Glomerular visceral epithelial cell (primary cell): ENCODE measurements at regions not wholly inside any gene's neighbourhood (a gene's known extent, or its start where the extent isn't known, plus 50 kb on each side); places are given as distances from the start of the nearest gene placed in this dataset.

Experiments used
- DNase-seq: peaks from one replicate; pipeline ENCODE4 v3.0.0-alpha.2; 2016; ENCODE audit errors: extremely low spot score

DNA sequence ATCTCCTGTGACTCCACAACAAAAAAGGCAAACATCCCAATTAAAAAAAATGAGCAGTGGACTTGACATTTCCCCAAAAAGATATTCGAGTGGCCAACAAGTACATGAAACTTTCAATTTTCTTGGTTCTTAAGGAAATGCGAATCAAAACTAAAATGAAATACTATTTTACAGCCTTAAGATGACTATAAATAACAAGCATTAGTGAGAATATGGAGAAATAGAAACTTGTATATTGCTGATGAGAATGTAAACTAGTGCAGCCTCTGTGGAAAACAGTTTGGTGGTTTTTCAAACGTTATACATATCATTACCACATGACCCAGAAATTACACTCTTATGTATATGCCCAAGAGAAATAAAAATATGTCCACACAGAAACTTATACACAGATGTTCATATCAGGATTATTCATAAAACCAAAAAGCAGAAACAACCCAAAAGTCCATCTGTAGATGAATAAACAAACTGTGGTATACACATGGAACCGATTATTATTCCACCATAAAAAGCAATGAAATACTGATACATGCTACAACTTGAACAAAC lies 153.2 kb upstream of the GPR149 start:
- no peak for DNase-seq

DNA sequence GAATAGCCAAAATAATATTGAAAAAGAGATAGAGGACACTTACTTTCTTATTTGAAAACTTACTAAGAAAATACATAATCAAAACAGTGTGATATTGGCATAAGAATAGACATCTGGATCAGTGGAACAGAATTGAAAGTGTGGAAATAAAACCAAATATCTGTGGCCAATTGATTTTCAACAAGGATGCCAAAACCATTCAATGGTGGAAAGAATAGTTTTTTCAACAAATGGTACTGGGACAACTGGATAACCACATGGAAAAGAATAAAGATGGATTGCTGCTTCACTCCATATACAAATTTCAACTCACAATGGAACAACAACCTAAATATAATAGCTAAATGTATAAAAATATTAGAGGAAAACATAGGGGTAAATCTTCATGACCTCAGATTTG lies 152.5 kb upstream of the GPR149 start:
- no peak for DNase-seq

DNA sequence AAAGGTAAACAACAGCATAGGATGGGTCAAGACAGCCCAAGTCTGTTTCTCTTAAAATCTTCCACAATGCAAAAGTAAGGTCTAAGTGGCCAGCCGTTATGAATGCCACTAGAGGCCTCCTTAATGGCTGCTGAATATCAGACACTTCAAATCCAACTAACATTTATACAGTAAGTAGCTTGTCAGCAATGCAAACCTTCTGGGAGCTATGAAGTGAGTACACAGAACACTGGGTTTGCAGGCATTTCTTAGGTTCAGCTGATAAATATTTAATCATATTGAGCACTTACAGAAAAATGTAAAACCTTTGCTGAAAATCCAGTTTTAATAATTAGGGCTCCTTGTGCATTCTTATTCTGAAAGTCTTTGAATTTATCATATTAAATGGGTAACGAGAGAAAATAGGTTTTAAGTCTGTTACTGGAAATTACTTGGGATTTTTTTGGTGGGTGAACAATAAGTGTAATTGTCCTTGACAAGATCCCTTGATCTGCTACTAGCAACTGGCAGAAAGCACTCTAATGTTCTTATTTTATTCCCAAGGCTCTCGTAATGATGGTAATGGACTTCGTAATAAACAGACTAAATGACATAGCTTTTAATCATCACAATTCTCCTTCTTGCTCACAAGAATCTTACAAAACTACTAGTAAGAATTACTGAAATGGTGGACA lies 141.7 kb upstream of the GPR149 start:
- DNase-seq = no peak

DNA sequence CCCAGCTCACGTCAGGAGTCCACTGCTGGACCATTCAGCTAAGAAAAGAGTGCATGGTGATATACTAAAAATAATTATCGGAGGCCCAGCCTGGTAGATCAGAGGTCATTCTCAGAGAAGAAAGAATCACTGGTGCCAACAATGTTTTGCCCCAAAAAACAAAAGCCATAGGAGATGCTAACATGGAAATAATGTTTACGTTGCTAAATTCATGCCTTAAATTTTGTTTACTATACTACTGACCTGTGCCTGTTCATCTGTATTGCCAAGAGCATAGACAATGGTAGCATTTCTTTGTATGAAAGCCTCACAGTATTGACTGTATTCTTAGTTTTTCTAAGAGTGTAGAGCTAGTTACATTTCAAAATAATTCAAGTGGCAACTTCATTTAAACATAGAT lies 138.1 kb upstream of the GPR149 start:
- DNase-seq = no peak

DNA sequence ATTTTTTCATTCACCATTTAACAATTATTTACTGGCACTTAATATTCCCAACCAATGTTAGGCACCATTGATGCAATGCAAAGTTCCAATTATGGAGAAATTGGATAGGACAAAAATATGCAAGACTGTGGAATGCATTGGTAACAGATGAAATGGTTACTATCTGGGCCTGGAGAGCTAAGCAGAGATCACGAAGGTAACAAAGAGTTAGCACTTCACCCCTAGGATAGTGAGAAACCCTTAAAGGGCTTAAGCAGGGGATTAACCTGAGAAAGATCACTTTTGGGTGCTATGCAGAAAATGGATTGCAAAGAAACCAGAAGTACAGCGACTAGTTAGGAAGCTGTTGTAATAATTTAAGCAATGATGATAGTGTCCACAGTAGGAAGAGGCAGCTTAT lies 129.6 kb upstream of the GPR149 start:
- no peak for DNase-seq

DNA sequence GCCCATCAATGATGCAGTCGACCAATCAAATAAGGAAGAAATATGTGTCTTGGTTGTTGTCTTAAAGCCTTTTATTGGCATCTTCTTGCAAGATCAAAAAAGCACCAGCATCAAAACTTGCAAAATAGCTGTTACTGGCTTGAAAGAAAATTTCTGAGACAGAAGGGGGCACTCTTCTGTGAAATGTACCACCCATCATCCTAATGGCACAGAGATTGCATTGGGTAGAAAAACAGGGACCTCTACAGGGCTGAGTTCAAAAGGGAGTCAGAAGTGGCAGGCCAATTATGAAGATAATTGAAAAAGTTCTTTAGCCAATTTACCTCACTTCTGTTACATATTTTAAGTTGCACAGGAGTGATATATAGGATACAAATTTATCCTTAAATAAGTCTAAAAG lies 122.3 kb upstream of the GPR149 start:
- no peak for DNase-seq

DNA sequence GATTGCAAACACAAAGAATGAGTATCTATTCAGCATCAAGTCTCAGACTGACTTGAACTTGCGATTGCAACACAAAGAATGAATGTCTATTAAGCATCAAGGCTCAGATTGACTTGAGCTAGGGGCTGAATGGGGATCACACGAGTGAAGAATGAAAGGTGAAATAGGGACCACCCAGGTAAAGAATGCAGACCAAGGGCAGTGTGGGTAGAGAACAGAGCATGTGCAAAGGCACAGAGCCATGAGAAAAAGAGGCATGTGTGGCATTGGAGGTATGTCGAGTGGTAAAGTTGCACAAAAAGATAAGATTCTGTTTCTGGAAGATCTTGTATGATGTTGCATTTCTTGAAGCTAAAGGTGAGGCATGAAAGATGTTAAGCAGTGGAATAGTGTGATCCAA lies 119.4 kb upstream of the GPR149 start:
- DNase-seq = no peak

DNA sequence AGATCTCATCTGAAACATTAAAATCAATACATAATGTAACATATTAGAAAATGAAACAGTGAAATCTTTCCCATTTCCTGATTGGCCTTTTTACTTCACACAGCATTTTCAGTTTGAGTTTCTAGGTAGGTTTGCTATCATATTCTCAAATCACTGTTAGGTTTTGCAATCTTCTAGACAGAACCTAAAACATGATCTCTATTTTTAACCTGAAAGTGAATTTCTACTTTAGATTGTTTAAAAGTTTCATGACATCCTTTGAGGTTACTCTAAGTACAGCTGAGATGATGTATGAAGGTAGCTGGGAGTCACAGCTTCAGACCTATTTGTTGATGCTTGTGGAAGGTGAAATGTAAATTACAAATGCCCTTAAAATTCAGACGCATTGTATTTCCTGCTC lies 118.4 kb upstream of the GPR149 start:
- DNase-seq = no peak

DNA sequence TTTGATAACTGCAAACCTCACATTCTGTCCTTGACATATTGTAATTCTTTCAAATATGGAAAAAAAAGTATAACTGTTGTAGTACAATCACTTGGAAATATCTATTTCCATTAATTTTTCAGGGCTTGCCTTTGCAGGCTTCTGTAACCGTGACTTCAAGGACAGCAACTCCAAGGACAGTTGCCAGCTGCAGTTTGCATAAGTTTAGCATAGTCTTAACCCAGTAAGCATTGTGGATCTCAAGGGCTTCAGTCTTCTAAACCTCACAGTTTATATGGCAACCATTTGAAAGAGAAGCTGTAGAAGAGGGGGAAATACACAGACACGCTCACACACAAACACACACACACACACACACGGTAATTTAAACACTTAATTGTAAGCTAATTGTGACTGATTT lies 112.8 kb upstream of the GPR149 start:
- DNase-seq = no peak

DNA sequence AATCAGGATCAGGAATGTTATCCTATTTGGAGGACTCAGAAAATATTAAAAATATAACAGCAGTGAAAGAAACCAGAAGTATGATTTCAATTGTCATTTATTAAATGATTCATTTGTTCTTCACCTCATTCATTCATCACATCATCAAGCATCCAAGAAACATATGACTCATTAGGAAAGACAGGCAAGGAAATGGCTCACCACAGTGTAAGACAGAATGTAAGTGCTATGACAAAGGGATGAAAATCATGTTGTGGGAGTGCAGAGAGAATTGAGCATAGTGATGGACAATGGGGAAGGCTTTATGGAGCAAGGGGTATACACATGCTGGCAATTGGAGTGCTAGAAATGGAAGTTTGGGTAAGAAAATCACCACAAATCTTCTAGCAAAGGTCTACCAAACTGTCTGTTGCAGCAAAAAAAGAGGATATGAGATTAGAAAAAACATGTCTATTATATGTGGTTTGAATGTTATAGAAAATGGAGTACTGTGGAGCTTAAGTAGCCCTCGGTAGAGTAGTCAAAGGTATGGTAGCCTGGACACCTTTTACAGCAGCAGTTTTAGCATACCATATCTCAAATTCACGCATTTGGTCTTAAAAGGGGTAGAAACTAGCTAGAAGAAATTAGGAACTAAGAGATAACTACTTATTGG lies 111.1 kb upstream of the GPR149 start:
- DNase-seq = no peak

DNA sequence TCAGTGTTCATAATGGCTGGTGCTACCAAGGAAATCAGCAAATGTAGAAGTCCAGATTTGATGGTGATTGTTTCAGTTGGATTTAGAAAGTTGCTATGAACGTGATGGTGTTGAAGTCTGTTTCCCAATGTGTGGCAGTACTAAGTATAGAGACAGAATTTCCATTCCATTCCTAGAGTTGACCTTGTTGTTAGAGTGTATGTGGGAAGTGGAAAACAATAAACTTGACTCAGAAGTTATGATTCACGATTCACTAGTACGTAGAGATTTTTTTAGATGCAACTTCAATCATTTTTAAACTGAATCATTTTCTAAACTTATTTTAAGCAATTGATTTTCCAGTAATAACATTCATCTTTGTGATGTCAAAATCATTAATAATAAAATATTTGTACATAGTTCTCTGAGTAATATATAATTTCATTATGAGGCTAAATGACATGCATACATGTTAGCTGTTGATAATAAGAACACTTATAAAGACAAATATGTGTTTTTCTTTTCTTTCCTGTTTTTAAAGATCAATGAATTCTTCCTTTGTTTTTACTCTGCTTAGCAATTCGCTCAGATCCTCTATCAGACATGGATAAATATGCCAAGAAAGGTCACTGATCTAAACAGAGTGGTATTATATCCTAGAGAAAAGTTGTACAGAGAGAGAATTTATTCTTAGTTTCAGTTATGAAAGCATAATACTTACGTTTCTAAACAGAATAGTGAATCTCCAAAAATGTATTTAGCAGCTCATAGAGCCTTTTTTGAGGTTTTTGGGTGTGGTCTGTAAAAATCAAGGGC lies 108.8 kb upstream of the GPR149 start:
- DNase-seq = no peak

DNA sequence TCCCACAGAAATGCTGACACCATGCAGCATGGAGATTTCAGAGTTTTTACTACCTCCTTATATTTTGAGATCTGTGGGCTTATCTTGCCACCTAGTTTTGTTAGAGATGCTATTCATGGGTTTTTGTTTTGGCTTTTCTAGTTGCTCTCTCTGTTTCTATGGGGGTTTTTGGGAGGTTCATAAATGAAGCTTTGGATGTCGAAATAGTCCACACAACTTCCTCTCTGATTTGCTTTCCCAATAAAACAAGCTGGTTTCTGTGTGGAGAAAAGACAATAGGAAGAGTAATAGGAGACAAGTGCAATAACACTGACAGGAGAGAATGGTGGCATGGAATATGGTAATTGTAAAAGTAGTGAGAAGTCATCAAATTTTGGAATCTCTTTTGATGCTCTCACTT lies 106.8 kb upstream of the GPR149 start:
- DNase-seq = no peak

DNA sequence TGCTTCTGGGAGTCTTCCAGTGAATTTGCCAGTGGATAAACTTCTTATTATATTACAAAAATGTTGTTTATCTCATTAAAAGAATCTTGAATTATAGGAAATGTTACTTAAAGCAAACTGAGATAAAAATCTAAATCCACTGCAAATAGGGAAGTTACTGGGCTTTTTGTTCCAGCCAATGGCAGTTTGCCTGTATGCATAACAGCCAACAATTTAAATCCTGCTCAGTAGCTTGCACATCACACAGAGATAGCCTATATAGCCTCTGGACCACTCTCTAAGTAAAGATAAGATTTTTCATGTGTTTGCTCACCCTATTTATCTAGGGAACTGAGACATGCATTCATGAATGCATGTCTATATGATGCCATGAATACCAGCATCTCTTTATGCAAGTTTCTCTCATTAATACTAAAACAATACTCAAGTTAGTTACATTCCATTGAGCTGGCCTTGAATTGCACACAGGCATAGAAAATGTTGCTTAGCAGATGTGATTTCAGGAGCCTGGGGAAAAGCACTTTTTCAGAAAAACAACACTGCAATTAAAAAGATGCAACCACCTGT lies 92.1 kb upstream of the GPR149 start:
- no peak for DNase-seq

DNA sequence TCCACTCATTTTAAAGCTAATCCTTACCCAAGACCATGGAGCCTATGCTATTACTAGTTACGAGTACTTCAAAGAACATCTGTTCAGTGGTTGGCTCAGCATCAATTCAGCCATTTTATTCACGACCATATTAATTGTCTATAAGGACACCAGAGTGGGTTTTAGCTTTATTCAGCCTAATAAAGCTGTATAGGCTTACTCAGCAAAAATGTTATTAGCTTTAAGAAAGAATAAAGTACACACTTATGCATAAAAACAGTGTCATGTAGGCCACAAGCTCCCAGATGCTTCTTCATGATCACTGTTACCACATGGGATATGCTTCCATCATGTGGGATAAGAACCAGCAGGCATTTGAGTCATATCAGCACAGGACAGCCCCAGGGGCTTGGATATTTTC lies 87.4 kb upstream of the GPR149 start:
- no peak for DNase-seq

DNA sequence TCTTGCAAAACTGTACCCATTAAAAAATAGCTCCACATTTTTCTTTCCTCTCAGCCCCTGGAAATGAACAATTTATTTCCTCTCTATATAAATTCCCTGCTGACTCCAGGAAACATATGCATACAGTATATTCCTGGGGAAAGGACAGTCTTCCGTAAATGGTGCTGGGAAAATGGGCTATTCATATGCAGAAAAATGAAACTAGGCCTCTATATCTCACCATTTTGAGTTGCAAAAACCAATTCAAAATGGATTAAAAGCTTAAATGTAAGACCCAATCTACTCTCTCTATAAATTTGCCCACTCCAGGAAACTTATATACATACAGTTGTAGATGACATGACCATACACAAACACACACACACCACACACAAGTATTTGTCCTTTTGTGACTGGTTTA lies 85.9 kb upstream of the GPR149 start:
- no peak for DNase-seq

DNA sequence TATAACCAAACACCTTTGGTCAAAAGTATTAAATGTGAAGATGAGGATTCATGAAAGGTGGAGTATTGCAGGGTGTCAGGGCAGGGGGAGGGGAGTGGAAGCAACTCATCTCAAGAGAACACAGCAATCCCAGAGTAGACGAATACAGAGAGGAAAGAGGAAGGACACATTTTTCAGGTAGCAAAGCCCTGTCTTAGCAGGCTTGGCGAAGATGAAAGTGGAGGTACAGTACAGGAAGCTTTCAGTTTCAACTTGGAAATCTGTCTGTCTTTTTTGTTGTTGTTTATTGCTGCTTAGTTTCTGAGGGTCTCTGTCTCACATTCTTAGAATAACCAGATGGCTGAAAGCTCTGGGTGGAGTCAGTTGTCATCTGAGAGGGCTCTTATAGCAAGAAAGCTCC lies 80.8 kb upstream of the GPR149 start:
- no peak for DNase-seq

DNA sequence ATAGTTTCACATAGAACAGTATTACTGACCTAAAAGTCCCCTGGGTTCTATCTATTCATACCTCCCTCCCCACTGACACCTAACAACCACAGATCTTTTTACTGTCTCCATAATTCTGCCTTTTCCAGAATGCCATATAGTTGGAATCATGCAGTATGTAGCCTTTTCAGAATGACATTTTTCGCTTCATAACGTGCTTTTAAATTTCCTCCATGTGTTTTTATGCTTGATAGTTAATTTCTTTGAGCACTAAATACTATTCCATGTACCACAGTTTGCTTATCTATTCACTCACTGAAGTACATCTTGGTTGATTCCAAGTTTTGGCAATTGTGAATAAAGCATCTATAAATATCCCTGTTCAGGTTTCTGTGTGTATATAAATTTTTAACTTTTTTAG lies 77.7 kb upstream of the GPR149 start:
- no peak for DNase-seq

DNA sequence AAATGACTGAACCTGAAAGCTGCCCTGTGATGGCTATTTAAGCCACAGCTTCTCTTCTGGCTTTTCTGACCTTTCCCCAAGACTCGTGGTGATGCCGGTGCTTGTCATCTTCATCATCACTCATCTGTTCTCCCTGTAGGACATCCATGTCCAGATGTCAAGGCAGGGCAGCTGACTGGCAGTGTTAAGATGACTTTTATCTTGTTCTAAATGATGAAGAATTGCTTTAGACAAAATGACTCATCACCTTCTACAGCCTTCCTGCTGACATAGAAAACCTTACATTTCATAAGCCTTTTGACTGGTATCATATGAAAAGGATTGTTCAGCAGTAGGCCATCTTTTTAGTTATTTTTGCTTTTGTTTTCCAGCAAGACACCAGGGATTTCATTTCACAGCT lies 67.0 kb upstream of the GPR149 start:
- no peak for DNase-seq

DNA sequence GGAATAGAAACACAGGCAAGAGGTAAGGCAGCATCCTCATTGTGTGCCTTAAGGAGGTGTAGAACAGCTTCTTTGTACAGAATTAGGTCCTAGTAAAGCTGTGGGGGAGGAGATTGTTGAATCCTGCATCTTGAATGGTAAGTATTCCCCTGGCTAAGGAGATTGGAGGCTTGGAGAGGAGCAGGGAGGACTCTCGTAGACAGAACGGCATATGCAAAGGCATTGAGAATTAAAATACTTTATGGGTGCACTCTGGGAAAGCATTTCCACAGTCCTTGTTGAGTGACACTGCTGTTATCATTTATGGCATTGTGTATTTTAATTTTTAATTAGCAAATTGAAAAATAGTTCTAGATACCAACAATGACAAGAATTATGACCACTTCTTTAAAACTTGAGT lies 66.5 kb upstream of the GPR149 start:
- DNase-seq = no peak

DNA sequence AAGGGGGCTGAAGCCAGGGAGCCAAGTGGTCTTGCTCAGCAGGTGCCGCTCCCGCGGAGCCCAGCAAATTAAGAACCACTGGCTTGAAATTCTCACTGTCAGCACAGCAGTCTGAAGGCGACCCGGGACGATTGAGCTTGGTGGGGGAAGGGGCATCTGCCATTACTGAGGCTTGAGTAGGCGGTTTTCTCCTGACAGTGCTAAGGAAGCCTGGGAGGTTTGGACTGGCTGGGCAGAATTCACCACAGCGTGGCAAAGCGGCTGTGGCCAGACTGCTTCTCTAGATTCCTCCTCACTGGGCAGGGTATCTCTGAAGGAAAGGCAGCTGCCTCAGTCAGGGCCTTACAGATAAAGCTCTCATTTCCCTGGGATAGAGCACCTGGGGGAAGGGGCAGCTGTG lies 57.0 kb upstream of the GPR149 start:
- DNase-seq = no peak

DNA sequence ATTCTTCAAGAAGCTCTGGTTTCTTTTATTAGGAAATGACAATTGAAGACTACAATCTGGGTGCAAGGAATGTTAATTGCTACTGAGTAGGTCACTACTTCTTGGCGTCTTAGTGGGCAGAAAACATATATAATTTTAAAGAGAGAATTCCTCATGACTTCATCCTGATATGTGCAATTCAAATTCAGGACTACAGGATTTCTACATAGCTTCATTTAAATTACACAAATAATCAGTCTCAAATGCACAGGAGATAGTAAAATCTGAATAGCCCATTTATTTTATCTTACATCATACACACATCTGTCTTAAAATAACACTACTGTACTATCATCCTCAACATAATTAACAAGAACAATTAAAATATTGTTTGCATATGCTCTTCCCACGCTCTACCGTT lies 52.5 kb upstream of the GPR149 start:
- DNase-seq = no peak

DNA sequence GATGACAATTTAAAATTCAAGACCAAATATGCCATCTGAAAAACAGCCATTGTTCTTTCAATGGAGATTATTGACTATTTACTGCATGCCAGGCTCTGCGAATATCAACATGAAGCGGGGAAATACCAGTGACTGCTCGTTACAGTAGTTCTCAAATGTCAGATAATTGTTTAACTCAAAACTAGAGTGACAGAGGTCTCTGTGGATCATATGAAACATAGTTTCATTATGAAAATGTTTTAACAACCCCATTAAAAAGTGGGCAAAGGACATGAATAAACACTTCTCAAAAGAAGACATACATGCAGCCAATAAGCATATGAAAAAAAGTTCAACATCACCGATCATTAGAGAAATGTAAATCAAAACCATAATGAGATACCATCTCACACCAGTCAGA lies 50.0 kb upstream of the GPR149 start:
- no peak for DNase-seq
